ENCODE measurements at regions not wholly inside any gene's neighbourhood (a gene's known extent, or its start where the extent isn't known, plus 50 kb on each side); places are given as distances from the start of the nearest gene placed in this dataset.

DNA sequence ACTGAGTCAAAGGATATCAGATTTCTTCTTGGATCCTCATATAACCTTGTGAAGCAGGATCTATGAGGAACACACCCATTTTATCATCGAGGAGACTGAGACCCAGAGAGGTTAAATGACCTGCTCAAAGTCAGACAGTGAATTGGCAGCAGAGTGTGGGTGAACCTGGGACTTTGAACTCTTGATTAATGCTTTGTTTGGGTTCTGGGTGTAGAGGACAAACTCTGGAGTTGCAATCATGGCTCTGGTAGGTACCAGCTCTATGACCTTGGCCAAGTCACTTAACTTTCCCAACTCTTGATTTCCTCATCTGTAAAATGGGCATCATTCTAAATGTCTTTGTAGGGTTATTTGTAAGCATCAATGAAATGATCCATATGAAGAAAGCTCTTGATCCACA, 166.4 kb downstream of the HAPSTR1 start:
- Histone ChIP-seq H3K9me3 (no peaks in the 10 kb centered on the region), H3K4me3 (no peak overlapping the region), H3K27me3 (no peaks in the 10 kb centered on the region), H3K36me3 (no peaks in the 10 kb centered on the region), H3K27ac (no peak overlapping the region), H3K4me1 (peaks cover 0 to 6% of the 10 kb centered on the region in 2 donors)
- TF ChIP-seq, protein P1, sequence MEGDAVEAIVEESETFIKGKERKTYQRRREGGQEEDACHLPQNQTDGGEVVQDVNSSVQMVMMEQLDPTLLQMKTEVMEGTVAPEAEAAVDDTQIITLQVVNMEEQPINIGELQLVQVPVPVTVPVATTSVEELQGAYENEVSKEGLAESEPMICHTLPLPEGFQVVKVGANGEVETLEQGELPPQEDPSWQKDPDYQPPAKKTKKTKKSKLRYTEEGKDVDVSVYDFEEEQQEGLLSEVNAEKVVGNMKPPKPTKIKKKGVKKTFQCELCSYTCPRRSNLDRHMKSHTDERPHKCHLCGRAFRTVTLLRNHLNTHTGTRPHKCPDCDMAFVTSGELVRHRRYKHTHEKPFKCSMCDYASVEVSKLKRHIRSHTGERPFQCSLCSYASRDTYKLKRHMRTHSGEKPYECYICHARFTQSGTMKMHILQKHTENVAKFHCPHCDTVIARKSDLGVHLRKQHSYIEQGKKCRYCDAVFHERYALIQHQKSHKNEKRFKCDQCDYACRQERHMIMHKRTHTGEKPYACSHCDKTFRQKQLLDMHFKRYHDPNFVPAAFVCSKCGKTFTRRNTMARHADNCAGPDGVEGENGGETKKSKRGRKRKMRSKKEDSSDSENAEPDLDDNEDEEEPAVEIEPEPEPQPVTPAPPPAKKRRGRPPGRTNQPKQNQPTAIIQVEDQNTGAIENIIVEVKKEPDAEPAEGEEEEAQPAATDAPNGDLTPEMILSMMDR (IDR thresholded peaks at IDR 0.05): no peak
- DNase-seq (ENCODE audit: low spot score): no peak

DNA sequence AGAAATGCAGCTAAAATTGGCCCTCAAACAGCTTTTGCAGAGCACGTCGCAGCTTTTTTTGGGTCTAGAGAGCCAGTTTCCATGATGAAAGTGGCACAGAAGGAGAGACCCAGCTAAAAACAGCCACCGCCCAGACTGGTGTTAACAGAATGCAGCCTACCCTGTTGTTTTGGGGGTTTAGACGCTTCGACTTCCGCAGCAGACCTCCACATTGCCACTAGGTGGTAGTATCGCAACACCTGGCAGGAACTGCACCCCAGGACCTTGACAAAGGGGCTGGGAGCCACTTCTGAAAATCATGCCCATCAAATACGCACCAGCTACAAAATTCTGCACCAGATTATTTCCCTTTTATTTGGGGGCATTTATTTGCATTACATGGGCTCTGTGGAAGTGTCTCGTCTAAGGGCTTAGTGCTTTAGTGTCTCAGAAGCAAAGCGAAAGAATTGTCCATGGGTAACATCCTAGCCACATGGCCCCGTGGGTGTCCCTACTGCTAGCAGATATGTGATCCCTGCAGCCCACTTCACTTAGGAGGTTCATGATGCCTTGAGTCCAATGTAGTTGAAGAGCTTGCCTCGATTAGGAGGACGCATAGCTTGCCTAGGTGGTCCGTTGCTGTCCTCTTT, 167.1 kb downstream of the HAPSTR1 start:
- TF ChIP-seq, protein P1 (IDR thresholded peaks at IDR 0.05): peak in 1 of 2 donors; percentile 79
- no peaks in the 10 kb centered on the region for H3K36me3 ChIP-seq
- no peaks in the 10 kb centered on the region for H3K9me3 ChIP-seq
- no peaks in the 10 kb centered on the region for H3K27me3 ChIP-seq
- no peak overlapping the region for H3K4me3 ChIP-seq
- DNase-seq (ENCODE audit: low spot score): no peak
- peaks cover 0 to 6% of the 10 kb centered on the region in 2 donors for H3K4me1 ChIP-seq
- H3K27ac ChIP-seq: no peak overlapping the region

DNA sequence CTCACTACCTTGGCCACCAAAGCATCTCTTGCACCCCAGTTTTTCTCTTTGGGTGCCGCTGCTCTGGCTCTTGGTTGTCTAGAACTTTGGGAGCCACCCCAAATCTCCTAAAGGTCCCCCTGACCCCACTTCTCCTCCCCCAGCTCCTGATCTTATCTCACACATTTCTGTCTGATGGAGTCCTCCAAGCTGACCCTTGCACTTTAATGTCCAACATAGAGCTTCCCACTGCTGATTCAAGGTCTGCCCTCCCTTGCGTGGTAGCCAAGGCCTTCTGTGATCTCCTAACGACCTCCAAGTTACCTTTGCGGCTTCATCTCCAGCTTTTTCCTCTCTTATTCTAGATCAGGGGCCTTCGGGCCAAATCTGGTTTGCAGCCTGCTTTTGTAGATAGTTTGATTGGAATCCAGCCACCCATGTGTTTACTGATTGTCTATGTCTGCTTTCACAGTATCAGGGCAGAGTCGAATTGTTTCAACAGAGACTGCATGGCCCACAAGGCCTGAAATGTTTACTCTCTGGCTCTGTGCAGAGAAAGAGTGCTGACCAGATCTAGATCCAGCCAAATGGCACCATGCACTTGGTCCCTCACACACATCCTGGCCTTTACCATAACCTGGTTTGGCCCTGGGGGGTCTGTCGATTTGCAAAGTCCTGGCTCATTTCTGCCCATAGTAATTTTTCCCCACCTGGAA, 168.6 kb downstream of the HAPSTR1 start:
- H3K27me3 ChIP-seq: no peaks in the 10 kb centered on the region
- no peak overlapping the region for H3K27ac ChIP-seq
- TF ChIP-seq, protein P1 (IDR thresholded peaks at IDR 0.05): no peak
- H3K36me3 ChIP-seq: no peaks in the 10 kb centered on the region
- peaks cover 0 to 6% of the 10 kb centered on the region in 2 donors for H3K4me1 ChIP-seq
- DNase-seq (ENCODE audit: low spot score): no peak
- no peak overlapping the region for H3K4me3 ChIP-seq
- H3K9me3 ChIP-seq: no peaks in the 10 kb centered on the region

DNA sequence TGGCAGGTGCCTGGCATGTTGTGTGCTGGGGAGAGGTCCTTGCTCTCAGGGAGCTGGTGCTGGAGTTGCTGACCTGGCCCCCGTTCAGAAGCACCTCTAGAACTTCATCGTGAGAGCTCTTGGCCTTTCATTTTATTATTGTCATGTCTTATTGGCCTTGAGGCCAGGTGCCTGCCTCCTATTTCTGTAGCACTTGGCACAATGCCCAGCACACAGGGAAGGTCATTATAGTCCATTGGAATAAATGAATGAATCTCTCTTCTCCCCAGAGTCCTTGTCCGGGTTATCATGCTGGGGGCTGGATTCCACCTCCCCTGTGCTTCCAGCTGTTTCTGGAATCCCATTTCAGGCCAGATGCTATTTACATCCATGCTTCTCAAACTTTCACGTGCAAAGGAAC, 169.2 kb downstream of the HAPSTR1 start:
- Histone ChIP-seq H3K4me3 (no peak overlapping the region), H3K27me3 (no peaks in the 10 kb centered on the region), H3K4me1 (peaks cover 0 to 6% of the 10 kb centered on the region in 2 donors), H3K36me3 (no peaks in the 10 kb centered on the region), H3K9me3 (peaks cover 0 to 2% of the 10 kb centered on the region in 2 donors), H3K27ac (no peak overlapping the region)
- DNase-seq (ENCODE audit: low spot score): no peak
- TF ChIP-seq, protein P1 (IDR thresholded peaks at IDR 0.05): no peak

DNA sequence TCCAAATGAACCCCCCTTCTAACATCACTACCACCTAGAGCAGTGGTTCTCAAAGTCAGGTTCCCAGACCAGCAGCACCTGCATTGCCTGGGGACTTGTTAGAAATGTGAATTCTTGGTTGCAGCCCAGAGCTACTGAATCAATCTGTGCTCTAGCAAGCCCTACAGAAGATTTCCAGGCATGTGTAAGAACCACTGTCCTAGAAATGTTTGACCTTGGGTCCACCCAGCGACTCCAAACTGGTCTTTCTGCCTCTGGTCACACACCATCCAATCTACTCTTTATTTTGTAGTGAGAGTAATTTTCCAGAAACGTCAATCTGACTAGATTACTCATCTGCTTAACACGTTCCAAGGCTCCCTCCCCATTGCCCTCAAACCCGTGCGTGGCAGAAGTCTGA, 169.9 kb downstream of the HAPSTR1 start:
- peaks cover 0 to 9% of the 10 kb centered on the region in 2 donors for H3K9me3 ChIP-seq
- H3K27me3 ChIP-seq: no peaks in the 10 kb centered on the region
- TF ChIP-seq, protein P1 (IDR thresholded peaks at IDR 0.05): no peak
- no peak overlapping the region for H3K27ac ChIP-seq
- no peak for DNase-seq (ENCODE audit: low spot score)
- no peak overlapping the region for H3K4me3 ChIP-seq
- H3K4me1 ChIP-seq: peaks cover 0 to 6% of the 10 kb centered on the region in 2 donors
- no peaks in the 10 kb centered on the region for H3K36me3 ChIP-seq

All from right atrium auricular region (tissue), 2 donors.